Stimulated activated CD4-positive, alpha-beta T cell treated with anti-CD3 and anti-CD28 coated beads, Interleukin-1b, Interleukin-23, amount 100 ng/mL, for 1 hour (primary cell): ENCODE measurements at regions not wholly inside any gene's neighbourhood (a gene's known extent, or its start where the extent isn't known, plus 50 kb on each side); places are given as distances from the start of the nearest gene placed in this dataset.
A peak's percentile ranks its signal among the peaks of the same experiment; 100 is the strongest.
"Not testable (repeated sequence)": the region's sequence is repeated elsewhere in the genome, so short reads cannot be mapped to it uniquely, and the experiment has no call there.

Source experiments
- DNase-seq, 2 donors: peaks; one replicate each; pipeline ENCODE4 v3.0.0-alpha.2; 2020; ENCODE audit warnings: low read depth in 2 of 2

- peak; percentile 2 for DNase-seq
Measured at GRCh38 chr17:14427900-14428647, 127.2 kb downstream of the HS3ST3B1 start.

- not testable (repeated sequence) for DNase-seq
Measured at GRCh38 chr17:14423156-14423555, 122.3 kb downstream of the HS3ST3B1 start.

GRCh38 chr17:14417336-14417735 is 116.5 kb downstream of the HS3ST3B1 start:
- no peak for DNase-seq

GRCh38 chr17:14409292-14409691 is 108.4 kb downstream of the HS3ST3B1 start:
- DNase-seq: no peak

GRCh38 chr17:14407541-14407940 is 106.7 kb downstream of the HS3ST3B1 start:
- no peak for DNase-seq

GRCh38 chr17:14405189-14405588 is 104.3 kb downstream of the HS3ST3B1 start:
- no peak for DNase-seq
